Loucy (cell line): ENCODE measurements at regions not wholly inside any gene's neighbourhood (a gene's known extent, or its start where the extent isn't known, plus 50 kb on each side); places are given as distances from the start of the nearest gene placed in this dataset.
"Not testable (repeated sequence)": the region's sequence is repeated elsewhere in the genome, so short reads cannot be mapped to it uniquely, and the experiment has no call there.

ENCODE experiments used
- EZH2phosphoT487 ChIP-seq: fragments of 200-600 bp; IDR thresholded peaks from 2 replicates; pipeline ENCODE4 v1.6.1; 2018; ENCODE audit warnings: antibody characterized with exemption, mild to moderate bottlenecking, moderate library complexity, borderline replicate concordance
- TF ChIP-seq, protein P1 (sequence below): fragments of 200-600 bp; sonication (generic); conservative IDR thresholded peaks from 2 replicates; pipeline ENCODE4 v1.5.1; 2014; ENCODE audit warnings: mild to moderate bottlenecking, antibody characterized with exemption, low read length

DNA sequence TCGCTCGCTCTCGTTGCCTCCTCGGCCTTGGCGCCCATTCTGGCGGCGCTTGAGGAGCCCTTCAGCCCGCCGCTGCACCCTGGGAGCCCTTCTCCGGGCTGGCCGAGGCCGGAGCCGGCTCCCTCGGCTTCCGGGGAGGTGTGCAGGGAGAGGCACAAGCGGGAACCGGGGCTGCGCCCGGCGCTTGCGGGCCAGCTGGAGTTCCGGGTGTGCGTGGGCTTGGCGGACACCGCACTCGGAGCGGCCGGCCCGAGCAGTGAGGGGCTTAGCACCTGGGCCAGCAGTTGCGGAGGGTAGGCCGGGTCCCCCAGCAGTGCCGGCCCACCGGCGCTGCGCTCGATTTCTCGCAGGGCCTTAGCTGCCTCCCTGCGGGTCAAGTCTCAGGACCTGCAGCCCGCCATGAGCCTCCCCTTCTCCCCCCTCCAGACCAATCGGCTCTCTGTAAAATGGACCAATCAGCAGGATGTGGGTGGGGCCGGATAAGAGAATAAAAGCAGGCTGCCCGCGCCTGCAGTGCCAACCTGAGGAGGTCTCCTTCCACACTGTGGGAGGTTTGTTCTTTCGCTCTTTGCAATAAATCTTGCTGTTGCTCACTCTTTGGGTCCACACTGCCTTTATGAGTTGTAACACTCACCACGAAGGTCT lies 62.8 kb upstream of the LGR5 start:
- TF ChIP-seq, protein P1, sequence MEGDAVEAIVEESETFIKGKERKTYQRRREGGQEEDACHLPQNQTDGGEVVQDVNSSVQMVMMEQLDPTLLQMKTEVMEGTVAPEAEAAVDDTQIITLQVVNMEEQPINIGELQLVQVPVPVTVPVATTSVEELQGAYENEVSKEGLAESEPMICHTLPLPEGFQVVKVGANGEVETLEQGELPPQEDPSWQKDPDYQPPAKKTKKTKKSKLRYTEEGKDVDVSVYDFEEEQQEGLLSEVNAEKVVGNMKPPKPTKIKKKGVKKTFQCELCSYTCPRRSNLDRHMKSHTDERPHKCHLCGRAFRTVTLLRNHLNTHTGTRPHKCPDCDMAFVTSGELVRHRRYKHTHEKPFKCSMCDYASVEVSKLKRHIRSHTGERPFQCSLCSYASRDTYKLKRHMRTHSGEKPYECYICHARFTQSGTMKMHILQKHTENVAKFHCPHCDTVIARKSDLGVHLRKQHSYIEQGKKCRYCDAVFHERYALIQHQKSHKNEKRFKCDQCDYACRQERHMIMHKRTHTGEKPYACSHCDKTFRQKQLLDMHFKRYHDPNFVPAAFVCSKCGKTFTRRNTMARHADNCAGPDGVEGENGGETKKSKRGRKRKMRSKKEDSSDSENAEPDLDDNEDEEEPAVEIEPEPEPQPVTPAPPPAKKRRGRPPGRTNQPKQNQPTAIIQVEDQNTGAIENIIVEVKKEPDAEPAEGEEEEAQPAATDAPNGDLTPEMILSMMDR, result not testable (repeated sequence)
- not testable (repeated sequence) for TF ChIP-seq EZH2phosphoT487
